Hepatocyte (in vitro differentiated cells): ENCODE measurements at regions not wholly inside any gene's neighbourhood (a gene's known extent, or its start where the extent isn't known, plus 50 kb on each side); places are given as distances from the start of the nearest gene placed in this dataset.

Experiments
- EZH2 ChIP-seq: fragments of 200-600 bp; sonication (generic); IDR thresholded peaks from 2 replicates; pipeline ENCODE4 v1.6.1; 2016; ENCODE audit warnings: antibody characterized with exemption, mild to moderate bottlenecking, borderline replicate concordance
- TF ChIP-seq, protein P1 (sequence below): fragments of 200-600 bp; sonication (generic); IDR thresholded peaks from 2 replicates; pipeline ENCODE4 v1.5.1; 2016; ENCODE audit warnings: antibody characterized with exemption, mild to moderate bottlenecking; ENCODE audit not compliant: poor library complexity

DNA sequence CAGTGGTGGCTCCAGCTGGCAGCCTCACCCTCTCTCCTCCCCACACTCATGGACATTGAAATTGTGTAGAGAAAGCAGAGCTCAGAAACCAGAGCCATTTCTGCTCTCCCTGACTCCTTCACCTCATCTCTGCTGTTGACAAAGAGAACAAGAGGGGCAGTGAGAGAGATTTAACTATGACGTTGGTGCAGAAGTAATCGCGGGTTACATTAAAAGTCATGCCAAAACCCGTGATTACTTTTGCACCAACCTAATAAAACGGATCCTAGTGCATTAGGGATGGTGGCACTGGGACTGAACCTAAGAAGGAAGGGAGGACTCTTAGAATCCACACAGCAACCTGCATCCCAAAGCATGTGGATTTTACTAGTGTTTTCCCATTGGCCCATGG lies 113.3 kb upstream of the CDC42EP3 start:
- TF ChIP-seq, protein P1, sequence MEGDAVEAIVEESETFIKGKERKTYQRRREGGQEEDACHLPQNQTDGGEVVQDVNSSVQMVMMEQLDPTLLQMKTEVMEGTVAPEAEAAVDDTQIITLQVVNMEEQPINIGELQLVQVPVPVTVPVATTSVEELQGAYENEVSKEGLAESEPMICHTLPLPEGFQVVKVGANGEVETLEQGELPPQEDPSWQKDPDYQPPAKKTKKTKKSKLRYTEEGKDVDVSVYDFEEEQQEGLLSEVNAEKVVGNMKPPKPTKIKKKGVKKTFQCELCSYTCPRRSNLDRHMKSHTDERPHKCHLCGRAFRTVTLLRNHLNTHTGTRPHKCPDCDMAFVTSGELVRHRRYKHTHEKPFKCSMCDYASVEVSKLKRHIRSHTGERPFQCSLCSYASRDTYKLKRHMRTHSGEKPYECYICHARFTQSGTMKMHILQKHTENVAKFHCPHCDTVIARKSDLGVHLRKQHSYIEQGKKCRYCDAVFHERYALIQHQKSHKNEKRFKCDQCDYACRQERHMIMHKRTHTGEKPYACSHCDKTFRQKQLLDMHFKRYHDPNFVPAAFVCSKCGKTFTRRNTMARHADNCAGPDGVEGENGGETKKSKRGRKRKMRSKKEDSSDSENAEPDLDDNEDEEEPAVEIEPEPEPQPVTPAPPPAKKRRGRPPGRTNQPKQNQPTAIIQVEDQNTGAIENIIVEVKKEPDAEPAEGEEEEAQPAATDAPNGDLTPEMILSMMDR, result no peak
- no peak for TF ChIP-seq EZH2
